ENCODE measurements at regions not wholly inside any gene's neighbourhood (a gene's known extent, or its start where the extent isn't known, plus 50 kb on each side); places are given as distances from the start of the nearest gene placed in this dataset.

- H3K9me3 ChIP-seq (ENCODE audit: control insufficient read depth, low read depth, low read length) = no peaks in the 10 kb centered on the region
- H3K9ac ChIP-seq (ENCODE audit: control insufficient read depth, extremely low read depth, insufficient read depth, low read length) = peak overlapping the region; percentile 58
- peak overlapping the region; percentile 91 for H3K27ac ChIP-seq (ENCODE audit: control insufficient read depth, insufficient read depth, low read length)
- DNase-seq (ENCODE audit: low read depth, low spot score) (peak; percentile 62), FAIRE-seq (peak; percentile 95)
- no peaks in the 10 kb centered on the region for H3K9me1 ChIP-seq (ENCODE audit: control insufficient read depth, extremely low read depth, insufficient read depth, low read length)
- H3K4me2 ChIP-seq (ENCODE audit: control insufficient read depth, extremely low read depth, insufficient read depth, low read depth, low read length) = peak overlapping the region; percentile 80
- TF ChIP-seq, protein P1, sequence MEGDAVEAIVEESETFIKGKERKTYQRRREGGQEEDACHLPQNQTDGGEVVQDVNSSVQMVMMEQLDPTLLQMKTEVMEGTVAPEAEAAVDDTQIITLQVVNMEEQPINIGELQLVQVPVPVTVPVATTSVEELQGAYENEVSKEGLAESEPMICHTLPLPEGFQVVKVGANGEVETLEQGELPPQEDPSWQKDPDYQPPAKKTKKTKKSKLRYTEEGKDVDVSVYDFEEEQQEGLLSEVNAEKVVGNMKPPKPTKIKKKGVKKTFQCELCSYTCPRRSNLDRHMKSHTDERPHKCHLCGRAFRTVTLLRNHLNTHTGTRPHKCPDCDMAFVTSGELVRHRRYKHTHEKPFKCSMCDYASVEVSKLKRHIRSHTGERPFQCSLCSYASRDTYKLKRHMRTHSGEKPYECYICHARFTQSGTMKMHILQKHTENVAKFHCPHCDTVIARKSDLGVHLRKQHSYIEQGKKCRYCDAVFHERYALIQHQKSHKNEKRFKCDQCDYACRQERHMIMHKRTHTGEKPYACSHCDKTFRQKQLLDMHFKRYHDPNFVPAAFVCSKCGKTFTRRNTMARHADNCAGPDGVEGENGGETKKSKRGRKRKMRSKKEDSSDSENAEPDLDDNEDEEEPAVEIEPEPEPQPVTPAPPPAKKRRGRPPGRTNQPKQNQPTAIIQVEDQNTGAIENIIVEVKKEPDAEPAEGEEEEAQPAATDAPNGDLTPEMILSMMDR (optimal IDR thresholded peaks at IDR 0.05 in 1 of 3, IDR thresholded peaks at IDR 0.05 in 1 of 3, conservative IDR thresholded peaks at IDR 0.05 in 1 of 3; ENCODE audit: extremely low read depth in 1 of 3, insufficient read depth in 2 of 3, low read length in 3 of 3) = peak; percentile 55 to 59 (median 57)
- no peak for TF ChIP-seq EZH2 (IDR thresholded peaks at IDR 0.05; ENCODE audit: low read length)
- dilution Hi-C loops (cut with MboI; ENCODE audit: extremely low pct_ligation_motif_present, low sequenced_read_pairs) = no loop called here
- no peaks in the 10 kb centered on the region for H3K79me2 ChIP-seq (ENCODE audit: control insufficient read depth, insufficient read depth, low read length)
- H4K20me1 ChIP-seq (ENCODE audit: control insufficient read depth, extremely low read depth, insufficient read depth, low read length) = no peaks in the 10 kb centered on the region
- peaks cover 14% of the 10 kb centered on the region for H3K4me1 ChIP-seq (ENCODE audit: control insufficient read depth, extremely low read depth, insufficient read depth, low read length)
- H3K4me3 ChIP-seq (ENCODE audit: control insufficient read depth in 2 of 3, extremely low read depth in 1 of 3, insufficient read depth in 2 of 3, low read depth in 1 of 3, low read length in 3 of 3) = no peak overlapping the region
- H2AFZ ChIP-seq (ENCODE audit: control insufficient read depth, low read length) = peak overlapping the region; percentile 91
- H3K27me3 ChIP-seq (ENCODE audit: control insufficient read depth, extremely low read depth, insufficient read depth, low read length) = no peaks in the 10 kb centered on the region
- H3K36me3 ChIP-seq (ENCODE audit: control insufficient read depth in 2 of 2, extremely low read depth in 1 of 2, insufficient read depth in 2 of 2, low read length in 2 of 2) = no peaks in the 10 kb centered on the region
These were observed 1215.9 kb downstream of the EFNA5 start for GRCh38 chr5:106454651-106455415.

DNA sequence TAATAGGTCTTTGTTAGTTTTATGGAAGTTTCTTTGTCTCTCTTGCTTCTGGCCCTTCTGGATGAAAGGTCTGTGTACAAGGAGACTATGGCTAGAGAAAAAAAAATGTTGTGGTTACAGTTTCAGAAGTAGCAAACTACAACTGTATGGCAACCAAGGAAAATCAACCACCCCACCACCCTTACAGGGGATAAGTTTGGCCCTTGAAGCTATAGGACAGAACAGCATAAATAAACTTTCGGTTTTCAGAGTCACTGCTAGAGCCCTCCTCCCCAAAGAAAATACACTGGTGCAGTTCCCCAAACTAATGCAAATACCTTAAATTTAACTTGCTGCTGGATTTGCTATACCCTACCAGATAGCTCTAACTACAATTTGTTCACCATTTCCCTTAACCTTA is 1216.7 kb downstream of the EFNA5 start:
- Histone ChIP-seq H3K9ac (ENCODE audit: control insufficient read depth, extremely low read depth, insufficient read depth, low read length) (no peak overlapping the region), H3K4me3 (ENCODE audit: control insufficient read depth in 2 of 3, extremely low read depth in 1 of 3, insufficient read depth in 2 of 3, low read depth in 1 of 3, low read length in 3 of 3) (no peak overlapping the region), H3K36me3 (ENCODE audit: control insufficient read depth in 2 of 2, extremely low read depth in 1 of 2, insufficient read depth in 2 of 2, low read length in 2 of 2) (no peaks in the 10 kb centered on the region), H3K4me2 (ENCODE audit: control insufficient read depth, extremely low read depth, insufficient read depth, low read depth, low read length) (no peak overlapping the region), H2AFZ (ENCODE audit: control insufficient read depth, low read length) (no peak overlapping the region), H3K9me1 (ENCODE audit: control insufficient read depth, extremely low read depth, insufficient read depth, low read length) (no peaks in the 10 kb centered on the region), H3K9me3 (ENCODE audit: control insufficient read depth, low read depth, low read length) (no peaks in the 10 kb centered on the region), H3K27ac (ENCODE audit: control insufficient read depth, insufficient read depth, low read length) (no peak overlapping the region), H3K27me3 (ENCODE audit: control insufficient read depth, extremely low read depth, insufficient read depth, low read length) (no peaks in the 10 kb centered on the region), H4K20me1 (ENCODE audit: control insufficient read depth, extremely low read depth, insufficient read depth, low read length) (no peaks in the 10 kb centered on the region), H3K79me2 (ENCODE audit: control insufficient read depth, insufficient read depth, low read length) (no peaks in the 10 kb centered on the region), H3K4me1 (ENCODE audit: control insufficient read depth, extremely low read depth, insufficient read depth, low read length) (peaks cover 14% of the 10 kb centered on the region)
- dilution Hi-C loops (cut with MboI; ENCODE audit: extremely low pct_ligation_motif_present, low sequenced_read_pairs) = no loop called here
- no peak for TF ChIP-seq EZH2 (IDR thresholded peaks at IDR 0.05; ENCODE audit: low read length)
- TF ChIP-seq, protein P1 (optimal IDR thresholded peaks at IDR 0.05 in 1 of 3, IDR thresholded peaks at IDR 0.05 in 1 of 3, conservative IDR thresholded peaks at IDR 0.05 in 1 of 3; ENCODE audit: extremely low read depth in 1 of 3, insufficient read depth in 2 of 3, low read length in 3 of 3) = no peak
- FAIRE-seq (no peak), DNase-seq (ENCODE audit: low read depth, low spot score) (no peak)
